ENCODE measurements at regions not wholly inside any gene's neighbourhood (a gene's known extent, or its start where the extent isn't known, plus 50 kb on each side); places are given as distances from the start of the nearest gene placed in this dataset.

DNA sequence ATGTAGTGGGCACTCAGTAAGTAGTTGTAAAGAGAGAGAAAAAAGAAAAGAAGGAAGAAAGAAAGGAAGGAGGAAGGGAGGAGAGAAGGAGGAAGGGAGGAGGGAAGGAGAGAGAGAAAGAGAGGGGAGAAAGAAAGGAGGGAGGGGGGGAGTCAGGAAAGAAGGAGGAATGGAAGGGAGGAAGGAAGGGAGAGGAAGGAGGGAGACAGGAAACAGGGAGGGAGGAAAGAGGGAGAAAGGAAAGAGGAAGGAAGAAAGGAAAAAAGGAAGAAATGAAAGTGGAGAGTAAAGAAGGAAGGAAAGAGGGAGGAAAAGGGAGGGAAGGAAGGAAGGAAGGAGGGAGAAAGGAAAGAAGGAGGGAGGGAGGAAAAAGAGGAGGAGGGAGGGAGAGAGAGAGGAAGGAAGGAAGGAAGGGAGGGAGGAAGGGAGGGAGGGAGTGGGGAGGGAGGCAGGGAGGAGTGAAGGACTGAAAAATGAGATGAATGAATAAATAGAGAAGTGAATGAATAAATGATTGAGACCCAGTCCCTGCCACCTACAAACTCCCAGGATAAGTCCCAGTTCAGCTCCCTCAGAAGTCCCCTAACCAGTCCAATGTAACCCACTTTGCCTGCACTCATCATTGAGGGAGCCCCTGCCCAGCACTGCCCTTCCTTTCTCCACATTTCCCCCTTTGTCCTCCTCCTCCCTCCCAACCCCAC is 739.0 kb upstream of the TBX3 start:
- Histone ChIP-seq H3K9me3 (ENCODE audit: control insufficient read depth in 4 of 4, low read length in 3 of 4) (no peaks in the 10 kb centered on the region), H3K27me3 (ENCODE audit: control insufficient read depth in 4 of 4, insufficient read depth in 4 of 4, low read length in 3 of 4) (no peaks in the 10 kb centered on the region), H3K9ac (ENCODE audit: low read depth in 1 of 2, low read length in 2 of 2) (no peak overlapping the region), H3K36me3 (ENCODE audit: control insufficient read depth in 4 of 4, insufficient read depth in 3 of 4, low read depth in 1 of 4, low read length in 3 of 4) (no peaks in the 10 kb centered on the region), H3K27ac (ENCODE audit: low read depth in 1 of 2, low read length in 2 of 2) (peak overlapping the region in 1 of 2 donors; percentile 52), H3K4me3 (ENCODE audit: low read depth in 1 of 3, low read length in 3 of 3) (no peak overlapping the region), H3K4me1 (ENCODE audit: control insufficient read depth in 4 of 4, insufficient read depth in 4 of 4, low read length in 3 of 4) (peaks cover 2 to 21% (median 10%) of the 10 kb centered on the region in 4 donors)
- TF ChIP-seq YY1 (IDR thresholded peaks at IDR 0.05) (no peak), EGR1 (IDR thresholded peaks at IDR 0.05; ENCODE audit: low read depth in 2 of 2) (no peak), GABPA (IDR thresholded peaks at IDR 0.05 in 1 of 2, conservative IDR thresholded peaks at IDR 0.05 in 1 of 2) (no peak), HNF4G (IDR thresholded peaks at IDR 0.05) (no peak)
- TF ChIP-seq, protein P1, sequence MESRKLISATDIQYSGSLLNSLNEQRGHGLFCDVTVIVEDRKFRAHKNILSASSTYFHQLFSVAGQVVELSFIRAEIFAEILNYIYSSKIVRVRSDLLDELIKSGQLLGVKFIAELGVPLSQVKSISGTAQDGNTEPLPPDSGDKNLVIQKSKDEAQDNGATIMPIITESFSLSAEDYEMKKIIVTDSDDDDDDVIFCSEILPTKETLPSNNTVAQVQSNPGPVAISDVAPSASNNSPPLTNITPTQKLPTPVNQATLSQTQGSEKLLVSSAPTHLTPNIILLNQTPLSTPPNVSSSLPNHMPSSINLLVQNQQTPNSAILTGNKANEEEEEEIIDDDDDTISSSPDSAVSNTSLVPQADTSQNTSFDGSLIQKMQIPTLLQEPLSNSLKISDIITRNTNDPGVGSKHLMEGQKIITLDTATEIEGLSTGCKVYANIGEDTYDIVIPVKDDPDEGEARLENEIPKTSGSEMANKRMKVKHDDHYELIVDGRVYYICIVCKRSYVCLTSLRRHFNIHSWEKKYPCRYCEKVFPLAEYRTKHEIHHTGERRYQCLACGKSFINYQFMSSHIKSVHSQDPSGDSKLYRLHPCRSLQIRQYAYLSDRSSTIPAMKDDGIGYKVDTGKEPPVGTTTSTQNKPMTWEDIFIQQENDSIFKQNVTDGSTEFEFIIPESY (IDR thresholded peaks at IDR 0.05) = no peak
- DNase-seq (ENCODE audit: low spot score) = no peak

DNA sequence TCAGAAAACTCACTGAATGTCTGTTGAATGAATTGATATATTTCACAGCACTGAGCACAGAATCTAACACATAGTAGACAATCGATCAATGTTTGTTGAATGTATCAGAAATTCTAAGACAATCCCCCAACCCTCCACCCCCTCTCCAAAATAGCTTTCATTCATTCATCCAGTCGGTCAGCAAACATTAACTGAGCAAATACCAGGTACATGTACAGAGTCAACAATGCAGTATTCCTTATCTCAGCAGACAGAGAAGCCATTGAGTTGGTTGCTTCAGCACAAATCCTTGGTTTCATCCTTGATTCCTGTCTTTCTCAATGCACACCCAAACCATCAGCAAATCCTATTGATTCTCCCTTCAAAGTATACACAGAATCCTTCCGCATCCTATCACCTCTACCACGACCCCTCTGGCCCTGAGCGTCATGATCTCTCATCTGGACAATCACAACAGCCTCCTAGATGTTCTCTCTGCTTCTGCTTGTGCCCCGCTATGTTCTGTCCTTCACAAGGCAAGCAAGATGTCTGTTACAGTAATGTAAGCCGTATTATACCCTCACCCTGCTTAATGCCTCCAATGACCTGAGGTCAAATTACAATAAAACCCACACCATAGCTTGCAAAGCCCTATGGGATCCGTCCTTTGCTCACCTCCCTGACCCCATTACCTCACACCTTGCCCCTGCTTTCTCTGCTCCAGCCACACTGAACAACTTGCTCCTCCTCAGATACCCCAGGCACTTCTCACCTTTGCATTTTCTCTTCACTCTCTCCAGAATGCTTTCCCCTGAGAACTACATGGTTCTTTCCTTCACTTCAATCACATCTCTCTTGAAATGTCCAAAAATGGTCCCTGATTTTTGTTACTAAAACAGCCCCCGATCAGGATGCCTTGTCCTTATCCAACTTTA is 738.1 kb upstream of the TBX3 start:
- DNase-seq (ENCODE audit: low spot score) = no peak
- Histone ChIP-seq H3K27me3 (ENCODE audit: control insufficient read depth in 4 of 4, insufficient read depth in 4 of 4, low read length in 3 of 4) (no peaks in the 10 kb centered on the region), H3K9me3 (ENCODE audit: control insufficient read depth in 4 of 4, low read length in 3 of 4) (no peaks in the 10 kb centered on the region), H3K4me3 (ENCODE audit: low read depth in 1 of 3, low read length in 3 of 3) (no peak overlapping the region), H3K36me3 (ENCODE audit: control insufficient read depth in 4 of 4, insufficient read depth in 3 of 4, low read depth in 1 of 4, low read length in 3 of 4) (no peaks in the 10 kb centered on the region), H3K9ac (ENCODE audit: low read depth in 1 of 2, low read length in 2 of 2) (no peak overlapping the region), H3K4me1 (ENCODE audit: control insufficient read depth in 4 of 4, insufficient read depth in 4 of 4, low read length in 3 of 4) (peaks cover 2 to 21% (median 10%) of the 10 kb centered on the region in 4 donors), H3K27ac (ENCODE audit: low read depth in 1 of 2, low read length in 2 of 2) (no peak overlapping the region)
- TF ChIP-seq NR2F2 (IDR thresholded peaks at IDR 0.05) = no peak
- TF ChIP-seq RXRA (IDR thresholded peaks at IDR 0.05) = no peak
- TF ChIP-seq, protein P2, sequence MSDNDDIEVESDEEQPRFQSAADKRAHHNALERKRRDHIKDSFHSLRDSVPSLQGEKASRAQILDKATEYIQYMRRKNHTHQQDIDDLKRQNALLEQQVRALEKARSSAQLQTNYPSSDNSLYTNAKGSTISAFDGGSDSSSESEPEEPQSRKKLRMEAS (IDR thresholded peaks at IDR 0.05) = no peak
- TF ChIP-seq SP1 (IDR thresholded peaks at IDR 0.05) = no peak
- TF ChIP-seq, protein P3, sequence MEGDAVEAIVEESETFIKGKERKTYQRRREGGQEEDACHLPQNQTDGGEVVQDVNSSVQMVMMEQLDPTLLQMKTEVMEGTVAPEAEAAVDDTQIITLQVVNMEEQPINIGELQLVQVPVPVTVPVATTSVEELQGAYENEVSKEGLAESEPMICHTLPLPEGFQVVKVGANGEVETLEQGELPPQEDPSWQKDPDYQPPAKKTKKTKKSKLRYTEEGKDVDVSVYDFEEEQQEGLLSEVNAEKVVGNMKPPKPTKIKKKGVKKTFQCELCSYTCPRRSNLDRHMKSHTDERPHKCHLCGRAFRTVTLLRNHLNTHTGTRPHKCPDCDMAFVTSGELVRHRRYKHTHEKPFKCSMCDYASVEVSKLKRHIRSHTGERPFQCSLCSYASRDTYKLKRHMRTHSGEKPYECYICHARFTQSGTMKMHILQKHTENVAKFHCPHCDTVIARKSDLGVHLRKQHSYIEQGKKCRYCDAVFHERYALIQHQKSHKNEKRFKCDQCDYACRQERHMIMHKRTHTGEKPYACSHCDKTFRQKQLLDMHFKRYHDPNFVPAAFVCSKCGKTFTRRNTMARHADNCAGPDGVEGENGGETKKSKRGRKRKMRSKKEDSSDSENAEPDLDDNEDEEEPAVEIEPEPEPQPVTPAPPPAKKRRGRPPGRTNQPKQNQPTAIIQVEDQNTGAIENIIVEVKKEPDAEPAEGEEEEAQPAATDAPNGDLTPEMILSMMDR (IDR thresholded peaks at IDR 0.05; ENCODE audit: low read depth, low read length, missing input control) = no peak
- 84% methylated on average over 9 of the region's 9 CpGs for WGBS

DNA sequence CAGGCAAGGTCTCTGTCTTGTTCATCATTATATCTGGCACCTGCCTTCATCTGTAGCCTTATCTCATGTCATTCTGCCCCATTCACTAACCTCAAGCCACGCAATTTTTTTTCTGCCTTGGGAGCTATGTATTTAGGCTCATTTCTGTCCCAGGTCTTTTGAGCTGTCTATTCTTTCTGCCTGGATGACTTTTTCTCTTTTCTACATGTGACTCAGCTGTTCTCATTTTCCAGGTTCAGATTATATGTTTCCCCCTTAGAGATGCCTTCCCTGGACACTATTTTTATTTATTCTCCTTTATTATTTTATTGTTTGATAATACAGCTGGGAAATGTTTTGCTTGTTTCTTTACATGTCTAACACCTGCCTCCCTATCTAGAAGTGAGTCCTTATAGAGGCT is 737.4 kb upstream of the TBX3 start:
- no peaks in the 10 kb centered on the region for H3K36me3 ChIP-seq (ENCODE audit: control insufficient read depth in 4 of 4, insufficient read depth in 3 of 4, low read depth in 1 of 4, low read length in 3 of 4)
- H3K4me3 ChIP-seq (ENCODE audit: low read depth in 1 of 3, low read length in 3 of 3) = no peak overlapping the region
- H3K27ac ChIP-seq (ENCODE audit: low read depth in 1 of 2, low read length in 2 of 2) = no peak overlapping the region
- H3K27me3 ChIP-seq (ENCODE audit: control insufficient read depth in 4 of 4, insufficient read depth in 4 of 4, low read length in 3 of 4) = no peaks in the 10 kb centered on the region
- peaks cover under 1 to 21% (median 10%) of the 10 kb centered on the region in 4 donors for H3K4me1 ChIP-seq (ENCODE audit: control insufficient read depth in 4 of 4, insufficient read depth in 4 of 4, low read length in 3 of 4)
- TF ChIP-seq, protein P2 (IDR thresholded peaks at IDR 0.05) = no peak
- TF ChIP-seq YY1 (IDR thresholded peaks at IDR 0.05) (no peak), HNF4G (IDR thresholded peaks at IDR 0.05) (no peak), EGR1 (IDR thresholded peaks at IDR 0.05; ENCODE audit: low read depth in 2 of 2) (no peak), RXRA (IDR thresholded peaks at IDR 0.05) (no peak), HNF4A (conservative IDR thresholded peaks at IDR 0.05) (no peak), SP1 (IDR thresholded peaks at IDR 0.05) (no peak), NR2F2 (IDR thresholded peaks at IDR 0.05) (no peak), TAF1 (conservative IDR thresholded peaks at IDR 0.05) (no peak), RAD21 (IDR thresholded peaks at IDR 0.05) (no peak)
- TF ChIP-seq, protein P4, sequence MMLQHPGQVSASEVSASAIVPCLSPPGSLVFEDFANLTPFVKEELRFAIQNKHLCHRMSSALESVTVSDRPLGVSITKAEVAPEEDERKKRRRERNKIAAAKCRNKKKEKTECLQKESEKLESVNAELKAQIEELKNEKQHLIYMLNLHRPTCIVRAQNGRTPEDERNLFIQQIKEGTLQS (IDR thresholded peaks at IDR 0.05) = no peak
- TF ChIP-seq, protein P1 (IDR thresholded peaks at IDR 0.05) = no peak
- H3K9me3 ChIP-seq (ENCODE audit: control insufficient read depth in 4 of 4, low read length in 3 of 4) = no peaks in the 10 kb centered on the region
- WGBS = 96% methylated on average over 1 of the region's 1 CpG
- no peak overlapping the region for H3K9ac ChIP-seq (ENCODE audit: low read depth in 1 of 2, low read length in 2 of 2)
- DNase-seq (ENCODE audit: low spot score) = no peak

Data from liver (tissue), 8 donors.